HG03565 (cell line): ENCODE measurements at regions not wholly inside any gene's neighbourhood (a gene's known extent, or its start where the extent isn't known, plus 50 kb on each side); places are given as distances from the start of the nearest gene placed in this dataset.
"Not testable (repeated sequence)": the region's sequence is repeated elsewhere in the genome, so short reads cannot be mapped to it uniquely, and the experiment has no call there.

Experiments
- ATAC-seq: cut with Tn5 transposase; IDR thresholded peaks from one replicate; pipeline ENCODE4 v1.9.1; 2021; ENCODE audit warnings: mild to moderate bottlenecking, moderate library complexity; ENCODE audit not compliant: unreplicated experiment

DNA sequence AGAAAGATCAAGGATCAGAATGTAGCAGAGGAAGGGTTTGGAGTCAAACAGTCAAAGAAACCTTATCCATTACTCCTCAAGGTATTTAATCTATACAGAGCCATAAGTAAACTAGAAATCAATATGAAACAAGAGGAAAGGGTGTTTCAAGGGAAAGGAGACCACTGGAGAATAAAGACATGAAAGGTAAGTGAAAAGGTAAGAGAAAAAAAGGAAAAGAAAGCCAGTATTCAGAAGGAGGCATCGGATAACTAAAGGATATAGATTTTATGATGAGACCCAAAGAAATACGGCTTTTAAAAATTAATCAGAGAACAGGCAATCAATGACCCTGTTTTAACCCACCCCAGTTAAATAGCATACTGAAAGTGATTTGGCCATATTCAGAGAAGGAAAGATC is 438.7 kb upstream of the MIR17HG start:
- no peak for ATAC-seq

DNA sequence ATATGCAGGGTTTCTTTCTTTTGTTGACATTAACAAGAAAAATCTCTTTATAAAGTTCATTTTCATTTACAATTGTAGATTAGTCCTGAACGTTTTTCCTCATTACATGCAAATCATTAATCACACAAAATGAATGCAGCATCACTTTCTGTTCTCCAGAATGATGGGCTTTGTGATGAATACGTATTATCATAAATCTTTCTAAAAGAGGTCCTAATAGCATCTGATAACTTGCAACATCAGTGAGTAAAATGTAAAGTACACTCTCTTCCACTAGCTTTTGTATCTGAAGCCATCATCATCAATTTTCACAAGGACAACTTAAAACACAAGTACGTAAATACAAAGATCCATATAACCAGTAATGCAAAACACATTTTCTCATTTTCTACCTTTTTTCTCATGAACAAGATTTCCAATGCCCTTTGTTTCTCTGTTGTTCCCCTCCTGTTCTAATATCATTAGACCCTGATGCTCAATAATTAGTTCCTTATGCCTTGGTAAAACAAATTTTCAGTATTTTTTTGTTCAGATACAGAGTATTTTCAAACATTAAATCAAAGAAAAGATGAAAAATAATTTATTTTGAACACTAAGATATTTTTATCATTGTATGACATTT is 437.4 kb upstream of the MIR17HG start:
- ATAC-seq = no peak

DNA sequence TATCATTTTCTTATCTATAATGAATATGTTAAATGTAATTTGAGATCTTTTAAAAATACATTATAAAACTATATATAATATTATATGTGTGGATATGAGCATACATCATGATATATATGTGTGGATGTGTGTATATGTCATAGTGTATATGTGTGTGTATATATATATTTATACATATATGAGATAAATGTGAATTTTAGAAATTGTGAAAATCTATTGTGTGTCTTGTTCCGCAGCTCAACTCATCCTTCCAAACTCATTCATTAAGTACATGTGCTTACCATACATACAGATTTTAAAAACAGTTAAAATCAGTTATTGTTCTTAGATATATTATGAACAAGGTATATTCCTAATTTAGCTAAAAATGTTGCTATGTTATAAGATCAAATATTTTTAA is 435.2 kb upstream of the MIR17HG start:
- no peak for ATAC-seq

DNA sequence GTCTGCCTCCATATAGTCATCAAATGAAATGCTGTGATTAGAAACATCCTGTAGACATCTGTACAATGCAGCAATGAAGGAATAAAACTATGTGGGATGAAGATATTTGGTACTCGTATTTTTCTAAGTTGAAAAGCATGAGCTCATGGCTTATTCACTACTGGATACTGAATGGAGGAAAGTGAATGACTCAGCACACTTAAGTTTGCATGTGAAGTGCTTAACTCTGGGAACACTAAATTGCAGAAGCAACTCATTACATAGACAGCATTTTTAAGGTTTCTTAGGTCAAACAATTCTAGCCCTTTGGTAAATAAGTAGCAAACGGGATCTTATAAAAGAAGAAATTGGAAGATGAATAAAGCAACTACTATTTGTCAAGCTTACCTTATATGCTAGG is 429.0 kb upstream of the MIR17HG start:
- ATAC-seq = no peak

DNA sequence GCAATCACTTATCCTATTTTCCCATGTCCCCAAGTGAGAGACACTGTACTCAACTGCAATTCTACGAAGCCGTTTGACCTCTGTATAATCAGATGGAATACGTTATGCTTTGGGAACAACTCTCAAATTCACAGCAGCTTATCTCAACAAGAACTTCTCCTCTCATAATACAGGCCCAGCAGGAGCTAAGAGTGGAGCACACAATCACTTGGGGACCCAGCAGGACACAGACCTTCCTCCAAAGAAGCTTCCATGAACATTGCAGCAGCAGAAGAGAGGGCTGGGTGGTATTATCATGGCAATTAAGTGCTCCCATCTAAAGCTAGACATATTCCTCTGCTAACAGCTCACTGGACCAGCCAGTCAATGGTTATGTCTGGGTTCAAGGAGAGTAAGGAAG is 428.3 kb upstream of the MIR17HG start:
- no peak for ATAC-seq

DNA sequence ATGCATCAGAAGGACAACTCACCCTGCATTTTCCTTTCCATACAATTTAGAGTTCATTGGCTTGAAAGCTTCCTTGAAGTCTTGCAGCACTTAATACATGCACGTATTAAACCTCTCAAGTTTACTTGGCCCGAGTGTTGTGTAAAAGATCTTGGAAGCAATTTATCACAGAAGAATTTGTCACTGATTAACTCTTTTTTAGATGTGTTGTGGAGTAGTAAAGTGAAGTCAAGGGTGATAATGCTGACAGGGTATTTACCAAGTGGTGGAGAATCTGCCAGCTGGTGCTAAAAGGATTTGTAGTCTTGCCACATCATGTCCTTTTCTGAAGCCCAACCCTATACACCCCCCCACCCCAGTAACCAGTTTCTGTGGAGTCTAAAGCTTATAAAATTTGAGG is 421.0 kb upstream of the MIR17HG start:
- no peak for ATAC-seq

DNA sequence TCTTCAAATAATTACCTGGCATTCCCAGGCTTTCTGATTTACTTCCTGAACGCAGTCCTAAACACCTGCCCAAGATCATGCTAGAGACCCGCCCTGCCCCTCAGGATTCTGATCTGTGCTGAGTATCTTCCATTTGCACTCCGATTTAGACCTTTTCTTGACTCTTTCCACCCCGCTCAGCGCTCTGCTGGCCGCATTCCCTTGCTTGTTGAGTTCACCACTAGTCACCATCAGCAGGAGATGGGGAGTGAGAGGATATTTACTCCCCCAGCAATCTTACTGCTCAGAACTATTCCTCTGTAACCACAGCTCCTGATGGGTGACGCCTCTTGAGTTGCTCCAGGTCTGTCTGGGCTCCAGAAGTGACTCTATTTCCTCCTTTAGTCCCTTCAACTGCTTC is 419.4 kb upstream of the MIR17HG start:
- no peak for ATAC-seq

DNA sequence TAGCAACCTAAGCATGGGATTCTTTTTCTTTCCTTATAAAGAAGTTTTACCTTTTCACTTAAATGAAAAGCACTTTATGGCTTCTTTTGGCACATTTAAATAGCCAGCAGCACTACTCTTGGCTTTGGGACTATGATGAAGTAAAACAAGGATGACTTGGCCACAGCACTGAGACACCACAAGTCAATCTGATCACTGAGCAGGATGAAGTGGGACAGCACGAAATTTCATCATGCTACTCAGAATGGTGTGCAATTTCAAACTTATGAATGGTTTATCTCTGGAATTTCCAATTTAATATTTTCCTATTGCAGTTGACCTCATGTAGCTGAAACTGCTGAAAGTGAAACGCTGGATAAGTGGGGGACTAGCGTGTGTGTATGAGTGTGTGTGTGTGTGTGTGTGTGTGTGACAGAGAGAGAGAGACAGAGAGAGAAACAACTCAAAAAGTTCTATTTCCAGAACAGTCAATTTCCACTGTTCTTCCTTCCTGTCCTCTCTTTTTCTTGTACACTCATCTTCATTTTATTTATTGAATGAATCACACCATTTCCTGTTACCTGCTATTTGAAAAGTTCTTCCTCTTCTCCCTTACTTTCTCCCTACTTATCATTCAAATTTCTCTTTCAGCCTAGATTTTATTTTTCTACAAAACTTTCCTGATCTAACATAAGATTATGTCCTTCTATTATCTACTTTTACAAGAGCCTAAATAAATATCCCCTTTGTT is 414.2 kb upstream of the MIR17HG start:
- ATAC-seq = no peak

DNA sequence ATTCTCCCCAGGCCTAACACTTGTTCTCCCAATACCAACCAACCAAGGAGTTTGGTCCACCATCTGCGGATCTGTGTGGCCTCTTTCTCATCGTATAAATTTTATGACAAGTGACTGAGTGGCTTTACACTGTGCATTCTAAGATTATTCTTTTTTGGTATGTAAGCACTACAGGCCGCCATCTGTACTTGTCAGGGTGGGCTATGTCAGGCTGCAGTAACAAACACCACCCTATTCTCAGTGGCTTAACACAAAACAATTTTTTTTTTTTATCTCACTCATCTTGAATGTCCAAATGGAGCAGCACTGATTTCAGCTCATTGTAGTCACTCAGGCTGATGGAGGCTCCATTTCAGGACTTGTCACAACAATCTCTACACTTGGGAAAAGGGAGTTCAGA is 412.7 kb upstream of the MIR17HG start:
- no peak for ATAC-seq

DNA sequence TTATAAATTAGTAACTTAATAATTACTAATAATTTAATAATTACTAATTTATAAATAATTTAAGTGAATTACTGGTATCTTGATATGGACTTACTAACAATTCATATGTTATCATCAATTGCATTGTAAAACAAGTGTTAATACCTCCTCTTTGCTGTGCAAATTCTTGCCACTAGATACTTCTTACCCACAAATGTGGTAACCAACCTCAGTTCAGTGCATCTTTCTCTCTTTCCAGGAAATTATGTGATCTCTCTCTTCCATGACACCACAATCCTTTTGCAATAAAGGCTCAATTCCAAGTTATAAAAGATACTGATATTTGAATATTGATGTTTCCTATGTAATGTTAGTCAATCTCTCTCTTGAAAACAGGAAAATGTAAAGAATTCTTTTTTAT is 408.6 kb upstream of the MIR17HG start:
- ATAC-seq = no peak

DNA sequence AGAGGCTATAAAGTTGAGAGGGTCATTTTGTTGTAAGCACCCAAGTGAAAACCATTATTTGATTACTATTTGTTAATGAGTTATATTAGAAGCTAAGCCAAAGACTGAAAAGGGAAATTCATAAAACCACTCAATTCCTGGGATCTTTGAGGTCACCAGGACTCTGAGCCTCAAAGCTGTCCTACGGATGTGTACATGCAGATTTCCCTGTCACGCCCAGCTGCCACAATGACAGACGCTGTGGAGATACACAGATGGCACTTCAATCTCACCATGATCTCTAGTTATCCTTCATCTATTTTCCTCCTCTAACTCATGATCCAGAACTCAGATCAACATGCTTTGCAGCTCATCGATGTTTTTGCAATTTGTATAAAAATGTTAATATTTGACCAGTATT is 403.5 kb upstream of the MIR17HG start:
- no peak for ATAC-seq

DNA sequence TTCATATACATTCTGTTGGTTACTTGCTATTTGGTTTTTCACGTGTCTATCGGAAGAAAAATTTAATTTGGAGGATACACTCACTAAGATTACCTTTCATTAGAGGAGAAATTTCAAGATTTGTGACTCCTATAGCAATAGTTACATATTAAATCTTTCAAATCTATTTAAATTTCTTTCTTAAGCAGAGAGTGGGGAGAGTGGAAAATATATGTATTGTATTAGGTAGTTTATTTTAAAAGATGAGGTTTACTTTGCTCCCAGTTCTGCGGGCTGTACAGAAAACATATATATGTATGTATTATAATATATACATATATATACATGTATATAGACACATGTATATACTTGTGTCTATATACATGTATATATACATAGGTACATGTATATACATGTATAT is 402.3 kb upstream of the MIR17HG start:
- ATAC-seq = not testable (repeated sequence)

DNA sequence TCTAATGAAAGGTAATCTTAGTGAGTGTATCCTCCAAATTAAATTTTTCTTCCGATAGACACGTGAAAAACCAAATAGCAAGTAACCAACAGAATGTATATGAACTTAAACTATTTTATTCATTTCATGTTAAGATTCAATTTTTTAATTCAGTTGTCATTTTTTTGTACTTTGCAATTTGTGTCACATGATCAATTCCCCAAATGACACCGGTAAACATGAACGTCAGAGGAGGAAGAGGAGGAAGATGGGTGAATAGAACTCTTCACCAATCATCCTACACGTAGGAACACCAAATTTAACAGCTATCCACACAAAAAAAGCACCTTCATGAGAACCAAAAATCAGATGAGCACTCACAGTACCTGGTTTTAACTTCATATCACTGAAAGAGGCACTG is 401.4 kb upstream of the MIR17HG start:
- ATAC-seq = not testable (repeated sequence)

DNA sequence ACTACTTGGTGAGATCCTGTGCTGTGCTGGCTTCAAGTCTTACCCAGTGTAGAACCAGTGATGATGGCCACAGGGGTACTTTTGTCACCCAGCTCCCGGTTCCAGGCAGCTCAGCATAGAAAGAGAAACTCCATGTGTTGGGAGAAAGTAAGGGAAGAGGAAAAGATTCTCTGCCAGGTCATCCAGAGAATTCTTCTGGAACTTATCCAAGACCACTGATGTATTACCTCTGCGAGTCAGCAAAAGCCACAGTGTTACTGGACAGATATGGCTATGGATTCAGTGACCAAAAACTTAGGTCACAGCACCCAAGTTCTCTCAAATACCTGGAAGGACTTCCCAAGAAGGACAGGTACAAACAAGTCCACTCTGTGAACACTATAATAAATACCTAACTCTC is 399.5 kb upstream of the MIR17HG start:
- no peak for ATAC-seq

DNA sequence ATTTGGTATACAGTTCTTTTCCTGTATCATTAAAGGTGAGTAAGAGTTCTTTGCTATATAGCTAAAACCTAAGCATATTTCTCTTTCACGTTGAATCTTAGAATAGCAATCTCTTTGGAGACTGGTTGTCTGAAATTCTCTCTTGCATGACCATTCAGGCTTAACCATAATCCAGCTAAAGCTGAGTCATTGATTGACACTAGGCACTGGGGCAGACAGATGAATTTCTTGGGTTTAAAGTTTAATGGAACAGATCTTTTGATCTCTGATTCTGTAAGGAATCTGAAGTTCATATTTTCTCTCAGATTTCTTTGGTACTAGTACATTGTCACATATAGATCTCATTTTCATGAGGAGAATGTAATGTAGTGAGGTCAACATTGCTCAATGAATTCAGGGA is 397.3 kb upstream of the MIR17HG start:
- ATAC-seq = no peak

DNA sequence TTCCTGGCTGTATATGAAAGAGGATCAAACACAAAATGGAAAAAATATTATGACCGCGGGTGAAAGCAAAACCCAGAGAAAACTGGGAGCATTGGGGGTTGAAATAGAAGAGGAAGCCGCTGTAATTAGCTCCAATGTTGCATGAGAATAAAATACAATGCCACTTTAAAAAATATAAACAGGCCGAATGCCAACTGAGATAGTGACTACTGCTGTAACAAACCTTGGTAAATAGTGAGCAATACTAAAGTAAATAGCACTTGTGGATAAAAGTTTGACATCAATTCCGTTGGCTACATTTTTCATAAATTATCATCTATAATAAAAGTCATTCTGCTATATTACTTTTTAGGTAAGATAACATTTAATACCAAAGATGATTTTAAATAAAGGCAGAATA is 395.8 kb upstream of the MIR17HG start:
- ATAC-seq = no peak

DNA sequence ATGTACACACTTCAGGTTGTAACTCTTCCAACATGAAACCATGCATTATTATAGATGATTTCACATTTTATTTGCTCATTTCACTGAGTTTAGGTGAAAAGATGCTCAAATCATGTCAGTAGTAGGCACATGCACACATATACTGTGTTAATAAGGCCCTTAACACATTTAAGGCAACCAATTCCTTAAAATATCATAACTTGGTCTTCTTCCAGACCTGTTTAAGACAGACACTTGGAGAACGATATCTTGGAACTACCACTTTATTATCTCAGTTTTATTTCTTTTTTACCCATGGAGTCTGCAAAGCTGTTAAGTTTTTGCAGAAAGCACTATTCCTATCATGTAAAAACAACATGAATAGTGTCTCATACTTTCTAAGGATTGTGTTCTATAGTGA is 395.2 kb upstream of the MIR17HG start:
- no peak for ATAC-seq

DNA sequence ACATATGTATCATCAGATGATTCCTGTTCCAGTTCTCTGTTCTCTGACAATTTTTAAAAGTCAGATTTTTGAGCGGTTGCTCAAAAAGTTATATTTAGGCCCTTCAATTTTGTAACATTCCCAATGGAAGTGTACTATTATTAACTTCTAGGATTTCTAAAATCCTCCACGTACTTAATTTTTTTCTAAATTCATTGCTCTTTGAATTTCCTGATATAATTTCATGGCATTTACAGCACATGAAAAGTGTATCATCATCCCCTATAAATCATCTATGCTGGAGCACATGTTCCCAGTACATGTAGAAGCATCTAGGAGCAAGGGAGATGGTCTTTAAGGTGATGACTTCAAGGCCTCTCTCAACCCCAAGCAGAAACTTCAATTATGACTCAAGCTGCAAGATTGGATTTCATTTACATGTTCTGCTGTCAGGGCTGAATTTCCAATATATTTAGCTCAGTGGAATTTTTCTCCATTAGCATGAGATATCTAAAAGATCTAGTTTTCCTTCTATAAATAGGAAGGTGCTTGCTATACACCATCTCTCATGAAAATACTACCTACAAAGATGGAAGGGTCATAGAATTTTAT is 392.8 kb upstream of the MIR17HG start:
- ATAC-seq = no peak

DNA sequence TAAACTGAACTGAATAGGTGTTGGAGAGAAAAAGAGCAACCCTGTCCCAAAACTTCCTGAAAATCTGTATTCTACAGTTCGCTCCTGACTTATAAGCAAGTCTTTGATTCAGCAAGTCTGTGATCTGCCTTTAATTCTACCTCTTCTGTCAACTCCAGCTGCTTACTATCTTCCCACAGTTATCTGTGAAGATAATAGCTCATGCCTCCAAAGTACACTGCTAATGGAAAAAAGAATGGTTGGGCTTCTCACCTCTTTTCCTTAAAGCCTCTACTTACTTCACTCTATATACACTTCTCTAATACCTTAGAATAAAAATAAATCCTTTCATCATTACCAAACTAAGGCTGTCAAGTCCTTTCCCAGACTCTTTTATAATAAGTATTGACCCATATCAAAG is 391.5 kb upstream of the MIR17HG start:
- no peak for ATAC-seq

DNA sequence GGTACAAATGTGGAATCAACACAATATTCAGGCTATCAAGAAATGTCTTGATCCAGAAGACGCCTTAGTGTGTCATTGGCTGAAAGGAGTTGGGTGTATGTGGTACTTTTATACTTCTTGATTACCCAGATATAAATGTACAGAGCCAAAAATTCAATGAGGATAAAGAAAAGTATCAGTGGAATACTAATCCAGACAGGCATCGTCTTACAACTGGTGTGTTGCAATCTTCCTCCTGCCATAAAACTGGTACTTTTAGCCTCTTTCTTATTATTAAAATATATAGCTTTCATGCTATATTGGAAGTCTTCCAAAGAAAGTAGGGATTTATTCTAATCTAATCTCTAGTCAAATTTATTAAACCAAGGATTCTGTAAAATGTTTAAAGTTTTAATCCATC is 388.6 kb upstream of the MIR17HG start:
- no peak for ATAC-seq

DNA sequence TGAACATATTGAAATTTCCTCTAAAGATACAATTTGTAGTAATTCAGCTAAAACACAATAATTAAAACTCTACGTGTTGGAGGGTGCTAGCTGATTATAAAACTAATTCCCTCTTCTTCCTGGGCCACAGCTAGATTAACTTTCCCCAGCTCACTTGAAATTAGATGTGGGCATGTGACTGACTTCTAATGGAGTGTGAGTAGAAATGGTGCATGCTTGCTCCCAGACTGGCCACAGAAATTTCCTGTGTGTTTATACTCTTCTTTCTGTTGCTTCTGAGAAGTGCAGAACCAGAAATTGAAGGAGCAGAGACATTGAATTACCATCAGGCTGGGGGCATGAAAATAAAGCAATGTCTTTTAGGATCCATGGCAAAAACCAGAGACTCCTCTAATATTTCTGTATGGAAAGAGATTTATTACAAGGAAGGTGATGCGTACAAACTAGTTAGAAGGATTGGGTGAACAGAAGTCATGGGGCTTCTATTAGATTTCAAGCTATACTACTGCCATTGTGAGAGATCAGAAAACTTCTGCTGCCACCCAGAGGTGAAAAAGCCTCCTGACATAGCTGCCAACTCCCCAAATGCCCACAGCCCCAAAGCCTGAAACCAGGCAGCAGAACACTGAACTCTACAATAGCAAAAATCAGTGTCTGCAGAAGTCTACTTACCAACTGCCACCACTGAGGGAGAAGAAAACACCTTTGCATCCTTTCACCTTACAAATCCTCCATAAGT is 379.2 kb upstream of the MIR17HG start:
- no peak for ATAC-seq
